Neuronal stem cell (in vitro differentiated cells): ENCODE measurements at regions not wholly inside any gene's neighbourhood (a gene's known extent, or its start where the extent isn't known, plus 50 kb on each side); places are given as distances from the start of the nearest gene placed in this dataset.
"Not testable (repeated sequence)": the region's sequence is repeated elsewhere in the genome, so short reads cannot be mapped to it uniquely, and the experiment has no call there.

ENCODE experiments used
- DNase-seq: peaks from one replicate; pipeline ENCODE4 v3.0.0-alpha.2; 2013; ENCODE audit warnings: low spot score
- H2AFZ ChIP-seq: one replicate; pipeline ENCODE4 v1.6.1; 2013; ENCODE audit warnings: mild to moderate bottlenecking, low read length, inconsistent platforms
- H2AK5ac ChIP-seq: 2 replicates; pipeline ENCODE4 v1.6.1; 2013; ENCODE audit warnings: low read depth, mild to moderate bottlenecking, inconsistent platforms, low read length, moderate library complexity, mixed read lengths
- H2BK120ac ChIP-seq: 2 replicates; pipeline ENCODE4 v1.6.1; 2013; ENCODE audit warnings: low read depth, mild to moderate bottlenecking, inconsistent platforms, low read length, moderate library complexity, mixed read lengths
- H2BK12ac ChIP-seq: one replicate; pipeline ENCODE4 v1.6.1; 2013; ENCODE audit warnings: low read length, inconsistent platforms
- H2BK15ac ChIP-seq: 2 replicates; pipeline ENCODE4 v1.6.1; 2013; ENCODE audit warnings: mild to moderate bottlenecking, low read length, inconsistent platforms, mixed read lengths
- H2BK5ac ChIP-seq: one replicate; pipeline ENCODE4 v1.6.1; 2013; ENCODE audit warnings: inconsistent platforms, mild to moderate bottlenecking, low read length, moderate library complexity
- H3K14ac ChIP-seq: one replicate; pipeline ENCODE4 v1.6.1; 2013; ENCODE audit warnings: low read length, inconsistent platforms
- H3K18ac ChIP-seq: 2 replicates; pipeline ENCODE4 v1.6.1; 2013; ENCODE audit warnings: low read length, inconsistent platforms
- H3K23ac ChIP-seq: 2 replicates; pipeline ENCODE4 v1.6.1; 2013; ENCODE audit warnings: low read depth, mild to moderate bottlenecking, mixed read lengths, low read length, inconsistent platforms; ENCODE audit not compliant: poor library complexity
- H3K27ac ChIP-seq: replicated peaks from 3 replicates; pipeline ENCODE4 v1.5.1; 2013; ENCODE audit warnings: low read length, inconsistent platforms
- H3K27me3 ChIP-seq, 3 experiments: 2 replicates each; pipeline ENCODE4 v1.6.1; 2013; ENCODE audit warnings: low read length in 3 of 3, mild to moderate bottlenecking in 2 of 3, inconsistent platforms in 1 of 3, low read depth in 1 of 3, mixed read lengths in 1 of 3, moderate library complexity in 1 of 3; ENCODE audit not compliant: control insufficient read depth in 3 of 3, insufficient read depth in 3 of 3
- H3K36me3 ChIP-seq, 2 donors: replicated peaks in 1 of 2; 2 replicates each; pipeline ENCODE4 v1.6.1; 2013; ENCODE audit warnings: low read length in 2 of 2; ENCODE audit not compliant: control insufficient read depth in 2 of 2, insufficient read depth in 2 of 2
- H3K4ac ChIP-seq: 2 replicates; pipeline ENCODE4 v1.6.1; 2013; ENCODE audit warnings: inconsistent platforms, mild to moderate bottlenecking, low read length, moderate library complexity
- H3K4me1 ChIP-seq, 2 donors: 1 replicate in 1 of 2; 2 replicates in 1 of 2; pipeline ENCODE4 v1.6.1; 2013; ENCODE audit warnings: low read length in 2 of 2, low read depth in 1 of 2; ENCODE audit not compliant: control insufficient read depth in 2 of 2, insufficient read depth in 1 of 2
- H3K4me2 ChIP-seq: one replicate; pipeline ENCODE4 v1.6.1; 2013; ENCODE audit warnings: mild to moderate bottlenecking, low read length, inconsistent platforms; ENCODE audit not compliant: insufficient read depth, poor library complexity, severe bottlenecking
- H3K4me3 ChIP-seq, 2 donors: 2 replicates each; pipeline ENCODE4 v1.5.1; 2013; ENCODE audit warnings: low read length in 2 of 2, mild to moderate bottlenecking in 2 of 2, inconsistent platforms in 1 of 2, moderate library complexity in 1 of 2
- H3K79me1 ChIP-seq: one replicate; pipeline ENCODE4 v1.6.1; 2013; ENCODE audit warnings: low read depth, mild to moderate bottlenecking, inconsistent platforms, low read length, moderate library complexity
- H3K9ac ChIP-seq: one replicate; pipeline ENCODE4 v1.6.1; 2013; ENCODE audit warnings: mild to moderate bottlenecking, low read depth, low read length, inconsistent platforms; ENCODE audit not compliant: poor library complexity
- H3K9me3 ChIP-seq, 2 donors: replicated peaks in 1 of 2; 2 replicates each; pipeline versions ENCODE3 to v1.6.1; 2013; ENCODE audit warnings: low read length in 2 of 2, mild to moderate bottlenecking in 2 of 2, inconsistent platforms in 1 of 2, low read depth in 1 of 2, mixed read lengths in 1 of 2, moderate library complexity in 1 of 2; ENCODE audit not compliant: control insufficient read depth in 2 of 2, insufficient read depth in 1 of 2
- H4K8ac ChIP-seq: one replicate; pipeline ENCODE4 v1.6.1; 2013; ENCODE audit warnings: low read depth, mild to moderate bottlenecking, inconsistent platforms, low read length, moderate library complexity
- H4K91ac ChIP-seq: one replicate; pipeline ENCODE4 v1.6.1; 2013; ENCODE audit warnings: low read length, low read depth, mild to moderate bottlenecking, inconsistent platforms; ENCODE audit not compliant: poor library complexity
- WGBS, 2 donors: extraction: QIAGEN DNeasy Blood & Tissue Kit; methylation state at CpG; one replicate each; pipeline ENCODE4 v1.1.7; 2013; ENCODE audit warnings: missing lambda C conversion rate in 2 of 2, mixed read lengths in 1 of 2; ENCODE audit not compliant: insufficient read length in 2 of 2, insufficient replicate concordance in 1 of 2; ENCODE audit errors: extremely low coverage in 2 of 2; 5-methylcytosine and 5-hydroxymethylcytosine counted together

- not testable (repeated sequence) for H2BK12ac ChIP-seq, H3K79me1 ChIP-seq, H3K4ac ChIP-seq, H2AK5ac ChIP-seq, H3K36me3 ChIP-seq, H3K18ac ChIP-seq, H3K23ac ChIP-seq, H3K9me3 ChIP-seq, H2AFZ ChIP-seq, H3K27me3 ChIP-seq, H4K91ac ChIP-seq, H2BK120ac ChIP-seq, H4K8ac ChIP-seq, H3K9ac ChIP-seq, H3K4me3 ChIP-seq, H2BK5ac ChIP-seq, H3K27ac ChIP-seq, H3K4me2 ChIP-seq, H2BK15ac ChIP-seq, H3K14ac ChIP-seq, DNase-seq, H3K4me1 ChIP-seq
- no CpG with 5 or more reads among the region's 3 CpGs for WGBS, 2 donors
These were observed 62.1 kb upstream of the ABI1 start for GRCh38 chr10:26922824-26923223.

GRCh38 chr10:26919156-26919860, 58.5 kb upstream of the ABI1 start:
- not testable (repeated sequence) for H3K23ac ChIP-seq, H3K4me1 ChIP-seq, H3K27ac ChIP-seq, H4K91ac ChIP-seq, H3K18ac ChIP-seq, DNase-seq, H3K9ac ChIP-seq, H3K79me1 ChIP-seq, H4K8ac ChIP-seq, H2AK5ac ChIP-seq, H2BK120ac ChIP-seq, H3K4ac ChIP-seq, H3K27me3 ChIP-seq, H2BK12ac ChIP-seq, H3K36me3 ChIP-seq, H2BK5ac ChIP-seq, H2BK15ac ChIP-seq, H3K4me3 ChIP-seq, H2AFZ ChIP-seq, H3K4me2 ChIP-seq, H3K14ac ChIP-seq, H3K9me3 ChIP-seq
- WGBS, 2 donors: no CpG with 5 or more reads among the region's 16 CpGs

DNA sequence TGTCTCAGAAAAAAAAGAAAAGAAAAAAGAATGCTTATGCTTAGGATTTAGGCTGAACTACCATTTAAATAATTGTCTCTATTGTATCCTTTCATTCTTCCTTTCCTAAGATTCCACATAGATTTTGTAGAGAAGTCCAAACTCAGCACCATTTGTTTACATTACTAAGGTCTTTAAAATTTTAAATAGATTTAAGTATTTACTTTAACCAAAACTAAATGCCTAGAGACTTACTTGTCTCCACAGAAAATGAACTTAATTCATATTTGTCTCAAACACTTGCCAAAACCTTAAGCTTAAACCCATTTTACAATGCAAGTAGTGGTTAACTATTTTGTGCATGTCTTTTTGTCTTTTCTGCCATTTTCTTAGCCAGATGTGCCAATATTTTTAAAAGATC, 54.1 kb upstream of the ABI1 start:
- no peak for DNase-seq
- no peak overlapping the region for H3K18ac ChIP-seq
- H2BK15ac ChIP-seq: no peak overlapping the region
- no peak overlapping the region for H4K8ac ChIP-seq
- H3K27ac ChIP-seq: no peak overlapping the region
- no peak overlapping the region for H3K4me2 ChIP-seq
- no peak overlapping the region for H2AK5ac ChIP-seq
- no peak overlapping the region for H2BK120ac ChIP-seq
- no peak overlapping the region for H3K9ac ChIP-seq
- no peaks in the 10 kb centered on the region for H3K79me1 ChIP-seq
- no peak overlapping the region for H2AFZ ChIP-seq
- H3K4me3 ChIP-seq: no peak overlapping the region
- no peaks in the 10 kb centered on the region for H3K9me3 ChIP-seq
- H4K91ac ChIP-seq: no peak overlapping the region
- H3K4me1 ChIP-seq: no peaks in the 10 kb centered on the region
- H3K36me3 ChIP-seq: no peaks in the 10 kb centered on the region
- H2BK5ac ChIP-seq: no peak overlapping the region
- no peak overlapping the region for H3K23ac ChIP-seq
- no peak overlapping the region for H2BK12ac ChIP-seq
- no peaks in the 10 kb centered on the region for H3K27me3 ChIP-seq
- no peak overlapping the region for H3K4ac ChIP-seq
- H3K14ac ChIP-seq: no peak overlapping the region

- H3K4ac ChIP-seq: no peak overlapping the region
- no peak overlapping the region for H3K23ac ChIP-seq
- H3K79me1 ChIP-seq: no peaks in the 10 kb centered on the region
- no peak overlapping the region for H2BK5ac ChIP-seq
- no peak for DNase-seq
- no peak overlapping the region for H3K4me2 ChIP-seq
- no peaks in the 10 kb centered on the region for H3K9me3 ChIP-seq
- H3K14ac ChIP-seq: no peak overlapping the region
- no peaks in the 10 kb centered on the region for H3K4me1 ChIP-seq
- no peak overlapping the region for H3K27ac ChIP-seq
- H2BK120ac ChIP-seq: no peak overlapping the region
- H2BK12ac ChIP-seq: no peak overlapping the region
- H3K18ac ChIP-seq: no peak overlapping the region
- no peak overlapping the region for H2AK5ac ChIP-seq
- H3K36me3 ChIP-seq: no peaks in the 10 kb centered on the region
- H3K27me3 ChIP-seq: no peaks in the 10 kb centered on the region
- no peak overlapping the region for H2AFZ ChIP-seq
- WGBS, 2 donors: no CpG with 5 or more reads among the region's 4 CpGs
- H3K4me3 ChIP-seq: no peak overlapping the region
- no peak overlapping the region for H3K9ac ChIP-seq
- H4K91ac ChIP-seq: no peak overlapping the region
- H2BK15ac ChIP-seq: no peak overlapping the region
- no peak overlapping the region for H4K8ac ChIP-seq
These were observed 51.2 kb upstream of the ABI1 start for GRCh38 chr10:26911811-26912461.
